Peyer's patch (tissue), 4 donors: ENCODE measurements at regions not wholly inside any gene's neighbourhood (a gene's known extent, or its start where the extent isn't known, plus 50 kb on each side); places are given as distances from the start of the nearest gene placed in this dataset.

Source experiments
- POLR2A ChIP-seq, 2 donors: fragments of 450-650 bp; IDR thresholded peaks; one replicate each; pipeline ENCODE4 v1.5.1; 2017; ENCODE audit warnings: antibody characterized with exemption in 2 of 2, mild to moderate bottlenecking in 2 of 2, moderate library complexity in 2 of 2
- TF ChIP-seq, protein P1 (sequence below), 6 experiments: fragments of 450-650 bp in 4 of 6; fragments of 200-600 bp in 2 of 6; sonication (generic) in 1 of 6; IDR thresholded peaks; one replicate each; pipeline ENCODE4 v1.5.1; 2017 to 2019; ENCODE audit warnings: antibody characterized with exemption in 6 of 6, mild to moderate bottlenecking in 3 of 6, moderate library complexity in 1 of 6

DNA sequence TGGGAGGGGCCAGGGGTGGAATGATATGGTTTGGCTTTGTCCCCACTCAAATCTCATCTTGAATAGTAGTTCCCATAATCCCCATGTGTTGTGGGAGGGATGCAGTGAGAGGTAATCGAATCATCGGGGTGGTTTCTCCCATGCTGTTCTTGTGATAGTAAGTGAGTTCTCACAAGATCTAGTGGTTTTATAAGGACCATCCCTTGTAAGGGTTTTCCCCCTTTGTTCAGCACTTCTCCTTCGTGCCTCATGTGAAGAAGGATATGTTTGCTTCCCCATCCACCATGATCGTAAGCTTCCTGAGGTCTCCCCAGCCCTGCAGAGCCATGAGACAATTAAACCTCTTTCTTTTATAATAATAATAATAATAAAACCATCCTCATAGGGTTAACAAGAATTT is 53.4 kb upstream of the PRNP start:
- TF ChIP-seq, protein P1, sequence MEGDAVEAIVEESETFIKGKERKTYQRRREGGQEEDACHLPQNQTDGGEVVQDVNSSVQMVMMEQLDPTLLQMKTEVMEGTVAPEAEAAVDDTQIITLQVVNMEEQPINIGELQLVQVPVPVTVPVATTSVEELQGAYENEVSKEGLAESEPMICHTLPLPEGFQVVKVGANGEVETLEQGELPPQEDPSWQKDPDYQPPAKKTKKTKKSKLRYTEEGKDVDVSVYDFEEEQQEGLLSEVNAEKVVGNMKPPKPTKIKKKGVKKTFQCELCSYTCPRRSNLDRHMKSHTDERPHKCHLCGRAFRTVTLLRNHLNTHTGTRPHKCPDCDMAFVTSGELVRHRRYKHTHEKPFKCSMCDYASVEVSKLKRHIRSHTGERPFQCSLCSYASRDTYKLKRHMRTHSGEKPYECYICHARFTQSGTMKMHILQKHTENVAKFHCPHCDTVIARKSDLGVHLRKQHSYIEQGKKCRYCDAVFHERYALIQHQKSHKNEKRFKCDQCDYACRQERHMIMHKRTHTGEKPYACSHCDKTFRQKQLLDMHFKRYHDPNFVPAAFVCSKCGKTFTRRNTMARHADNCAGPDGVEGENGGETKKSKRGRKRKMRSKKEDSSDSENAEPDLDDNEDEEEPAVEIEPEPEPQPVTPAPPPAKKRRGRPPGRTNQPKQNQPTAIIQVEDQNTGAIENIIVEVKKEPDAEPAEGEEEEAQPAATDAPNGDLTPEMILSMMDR (IDR thresholded peaks at IDR 0.05): no peak
- TF ChIP-seq POLR2A (IDR thresholded peaks at IDR 0.05): no peak
